ENCODE measurements at regions not wholly inside any gene's neighbourhood (a gene's known extent, or its start where the extent isn't known, plus 50 kb on each side); places are given as distances from the start of the nearest gene placed in this dataset.

DNA sequence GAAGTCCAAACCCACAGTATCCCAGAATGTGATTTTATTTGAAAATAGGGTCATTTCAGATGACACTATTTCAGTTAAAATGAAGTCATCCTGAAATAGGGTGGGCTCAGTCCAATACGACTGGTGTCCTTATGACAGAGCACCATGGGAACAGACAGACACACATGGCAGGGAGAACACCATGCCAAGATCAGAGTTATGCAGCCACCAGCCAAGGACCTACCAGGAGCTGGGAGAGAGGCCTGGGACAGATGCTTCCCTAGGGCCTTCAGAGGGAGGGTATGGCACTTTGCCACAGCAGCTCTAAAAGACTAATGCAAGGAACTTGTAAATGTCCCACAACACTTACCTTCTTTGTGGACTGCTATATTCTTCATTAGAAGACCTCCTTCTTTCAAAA lies 226.5 kb downstream of the NEBL start:
- TF ChIP-seq, protein P1, sequence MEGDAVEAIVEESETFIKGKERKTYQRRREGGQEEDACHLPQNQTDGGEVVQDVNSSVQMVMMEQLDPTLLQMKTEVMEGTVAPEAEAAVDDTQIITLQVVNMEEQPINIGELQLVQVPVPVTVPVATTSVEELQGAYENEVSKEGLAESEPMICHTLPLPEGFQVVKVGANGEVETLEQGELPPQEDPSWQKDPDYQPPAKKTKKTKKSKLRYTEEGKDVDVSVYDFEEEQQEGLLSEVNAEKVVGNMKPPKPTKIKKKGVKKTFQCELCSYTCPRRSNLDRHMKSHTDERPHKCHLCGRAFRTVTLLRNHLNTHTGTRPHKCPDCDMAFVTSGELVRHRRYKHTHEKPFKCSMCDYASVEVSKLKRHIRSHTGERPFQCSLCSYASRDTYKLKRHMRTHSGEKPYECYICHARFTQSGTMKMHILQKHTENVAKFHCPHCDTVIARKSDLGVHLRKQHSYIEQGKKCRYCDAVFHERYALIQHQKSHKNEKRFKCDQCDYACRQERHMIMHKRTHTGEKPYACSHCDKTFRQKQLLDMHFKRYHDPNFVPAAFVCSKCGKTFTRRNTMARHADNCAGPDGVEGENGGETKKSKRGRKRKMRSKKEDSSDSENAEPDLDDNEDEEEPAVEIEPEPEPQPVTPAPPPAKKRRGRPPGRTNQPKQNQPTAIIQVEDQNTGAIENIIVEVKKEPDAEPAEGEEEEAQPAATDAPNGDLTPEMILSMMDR (IDR thresholded peaks at IDR 0.05; ENCODE audit: borderline replicate concordance, extremely low read depth, insufficient read depth), result no peak
- FAIRE-seq (no peak), DNase-seq (no peak)
- Histone ChIP-seq H3K36me3 (ENCODE audit: control insufficient read depth in 2 of 3, insufficient read depth in 3 of 3, low read length in 3 of 3) (no peaks in the 10 kb centered on the region), H3K4me1 (ENCODE audit: control insufficient read depth in 2 of 3, insufficient read depth in 2 of 3, low read depth in 1 of 3, low read length in 3 of 3) (no peaks in the 10 kb centered on the region), H3K9ac (ENCODE audit: low read length in 3 of 3) (no peak overlapping the region), H3K27ac (ENCODE audit: low read depth in 2 of 2, low read length in 2 of 2) (no peak overlapping the region), H3K9me3 (ENCODE audit: control insufficient read depth in 2 of 3, insufficient read depth in 1 of 3, low read length in 3 of 3) (no peaks in the 10 kb centered on the region), H3K4me3 (ENCODE audit: low read length in 3 of 3) (no peak overlapping the region), H3K27me3 (ENCODE audit: control insufficient read depth, insufficient read depth, low read length) (no peaks in the 10 kb centered on the region)
- intact Hi-C loops (cut with DNase I), result no loop called here

DNA sequence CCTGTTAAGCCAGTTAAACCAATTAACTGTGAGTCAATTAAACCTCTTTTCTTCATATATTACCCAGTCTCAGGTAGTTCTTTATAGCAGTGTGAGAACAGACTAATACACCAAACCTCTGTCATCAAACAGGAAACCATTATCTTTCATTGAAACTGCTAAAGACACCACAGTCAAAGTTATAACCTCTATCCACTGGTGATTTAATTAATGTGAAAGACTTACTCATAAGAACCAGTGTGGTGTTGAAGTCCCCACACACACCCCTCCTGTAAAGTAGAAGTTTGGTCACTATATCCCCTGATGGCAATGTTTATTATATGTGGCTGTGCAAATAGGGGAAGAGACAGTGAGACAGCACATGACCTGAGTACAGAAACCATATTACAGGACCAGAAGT lies 228.1 kb downstream of the NEBL start:
- FAIRE-seq (no peak), DNase-seq (no peak)
- intact Hi-C loops (cut with DNase I), result no loop called here
- Histone ChIP-seq H3K27me3 (ENCODE audit: control insufficient read depth, insufficient read depth, low read length) (no peaks in the 10 kb centered on the region), H3K9ac (ENCODE audit: low read length in 3 of 3) (no peak overlapping the region), H3K9me3 (ENCODE audit: control insufficient read depth in 2 of 3, insufficient read depth in 1 of 3, low read length in 3 of 3) (no peaks in the 10 kb centered on the region), H3K36me3 (ENCODE audit: control insufficient read depth in 2 of 3, insufficient read depth in 3 of 3, low read length in 3 of 3) (no peaks in the 10 kb centered on the region), H3K4me3 (ENCODE audit: low read length in 3 of 3) (no peak overlapping the region), H3K27ac (ENCODE audit: low read depth in 2 of 2, low read length in 2 of 2) (no peak overlapping the region), H3K4me1 (ENCODE audit: control insufficient read depth in 2 of 3, insufficient read depth in 2 of 3, low read depth in 1 of 3, low read length in 3 of 3) (no peaks in the 10 kb centered on the region)
- TF ChIP-seq, protein P1 (IDR thresholded peaks at IDR 0.05; ENCODE audit: borderline replicate concordance, extremely low read depth, insufficient read depth), result no peak

DNA sequence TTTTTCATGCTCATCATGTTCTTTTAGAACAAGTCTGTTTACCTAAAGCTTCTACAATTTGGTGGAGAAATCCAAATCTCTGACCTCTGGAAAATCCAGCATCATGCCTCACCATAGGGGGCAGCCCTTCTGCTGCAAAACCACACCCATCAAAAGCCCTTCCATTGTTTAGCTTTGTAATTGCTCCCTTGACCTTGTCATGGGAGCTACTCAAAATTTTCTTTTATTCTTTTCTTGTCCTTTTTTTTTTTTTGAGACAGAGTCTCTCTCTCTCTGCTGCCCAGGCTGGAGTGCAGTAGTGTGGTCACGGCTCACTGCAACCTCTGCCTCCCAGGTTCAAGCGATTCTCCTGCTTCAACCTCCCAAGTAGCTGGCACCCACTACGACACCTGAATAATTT lies 234.4 kb downstream of the NEBL start:
- Histone ChIP-seq H3K4me1 (ENCODE audit: control insufficient read depth in 2 of 3, insufficient read depth in 2 of 3, low read depth in 1 of 3, low read length in 3 of 3) (no peaks in the 10 kb centered on the region), H3K4me3 (ENCODE audit: low read length in 3 of 3) (no peak overlapping the region), H3K36me3 (ENCODE audit: control insufficient read depth in 2 of 3, insufficient read depth in 3 of 3, low read length in 3 of 3) (no peaks in the 10 kb centered on the region), H3K9me3 (ENCODE audit: control insufficient read depth in 2 of 3, insufficient read depth in 1 of 3, low read length in 3 of 3) (no peaks in the 10 kb centered on the region), H3K9ac (ENCODE audit: low read length in 3 of 3) (no peak overlapping the region), H3K27ac (ENCODE audit: low read depth in 2 of 2, low read length in 2 of 2) (no peak overlapping the region), H3K27me3 (ENCODE audit: control insufficient read depth, insufficient read depth, low read length) (no peaks in the 10 kb centered on the region)
- FAIRE-seq, result no peak
- TF ChIP-seq, protein P1 (IDR thresholded peaks at IDR 0.05; ENCODE audit: borderline replicate concordance, extremely low read depth, insufficient read depth), result no peak
- DNase-seq, result no peak
- intact Hi-C loops (cut with DNase I), result no loop called here

DNA sequence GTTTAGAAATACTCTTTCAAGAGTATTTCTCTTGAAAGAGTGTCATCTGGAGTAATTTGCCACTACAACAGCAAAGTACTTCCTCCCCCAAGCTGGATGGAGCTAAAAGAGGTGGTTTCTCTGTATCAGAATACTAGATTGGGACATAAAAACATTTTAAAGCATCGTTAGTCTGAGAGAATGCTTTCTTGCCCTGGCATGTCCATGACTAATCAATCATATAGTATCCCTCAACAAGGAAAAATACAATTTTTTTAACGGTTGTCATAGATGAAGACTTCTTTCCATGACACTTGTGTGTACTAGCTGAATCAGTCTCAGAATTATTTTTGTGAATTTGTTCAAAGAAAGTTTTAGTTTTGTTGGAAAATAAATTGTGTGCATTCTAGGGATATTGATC lies 237.9 kb downstream of the NEBL start:
- no peaks in the 10 kb centered on the region for H3K27me3 ChIP-seq (ENCODE audit: control insufficient read depth, insufficient read depth, low read length)
- no peak overlapping the region for H3K4me3 ChIP-seq (ENCODE audit: low read length in 3 of 3)
- no peaks in the 10 kb centered on the region for H3K4me1 ChIP-seq (ENCODE audit: control insufficient read depth in 2 of 3, insufficient read depth in 2 of 3, low read depth in 1 of 3, low read length in 3 of 3)
- FAIRE-seq (no peak), DNase-seq (no peak)
- H3K9ac ChIP-seq (ENCODE audit: low read length in 3 of 3), result no peak overlapping the region
- intact Hi-C loops (cut with DNase I), result no loop called here
- TF ChIP-seq, protein P1 (IDR thresholded peaks at IDR 0.05; ENCODE audit: borderline replicate concordance, extremely low read depth, insufficient read depth), result no peak
- no peaks in the 10 kb centered on the region for H3K36me3 ChIP-seq (ENCODE audit: control insufficient read depth in 2 of 3, insufficient read depth in 3 of 3, low read length in 3 of 3)
- H3K27ac ChIP-seq (ENCODE audit: low read depth in 2 of 2, low read length in 2 of 2), result no peak overlapping the region
- H3K9me3 ChIP-seq (ENCODE audit: control insufficient read depth in 2 of 3, insufficient read depth in 1 of 3, low read length in 3 of 3), result no peaks in the 10 kb centered on the region
